Sigmoid colon (tissue), 6 donors: ENCODE measurements at regions not wholly inside any gene's neighbourhood (a gene's known extent, or its start where the extent isn't known, plus 50 kb on each side); places are given as distances from the start of the nearest gene placed in this dataset.
"Not testable (repeated sequence)": the region's sequence is repeated elsewhere in the genome, so short reads cannot be mapped to it uniquely, and the experiment has no call there.

Source experiments
- DNase-seq: peaks from one replicate; pipeline ENCODE4 v3.0.0-alpha.2; 2019
- H3K27ac ChIP-seq, 4 donors: fragments of 200-600 bp; sonication (generic); one replicate each; pipeline ENCODE4 v1.5.1; 2016 to 2019; ENCODE audit warnings: mild to moderate bottlenecking in 1 of 4
- H3K27me3 ChIP-seq, 3 donors: fragments of 200-600 bp; sonication (generic); one replicate each; pipeline ENCODE4 v1.5.1; 2019; ENCODE audit warnings: mild to moderate bottlenecking in 1 of 3
- H3K36me3 ChIP-seq, 4 donors: fragments of 200-600 bp; sonication (generic); one replicate each; pipeline ENCODE4 v1.5.1; 2016 to 2019
- H3K4me1 ChIP-seq, 4 donors: fragments of 200-600 bp; sonication (generic); one replicate each; pipeline ENCODE4 v1.5.1; 2017 to 2019
- H3K4me3 ChIP-seq, 4 donors: fragments of 200-600 bp; sonication (generic); one replicate each; pipeline ENCODE4 v1.5.1; 2017 to 2019; ENCODE audit warnings: mild to moderate bottlenecking in 2 of 4, moderate library complexity in 1 of 4
- H3K9me3 ChIP-seq, 4 donors: fragments of 200-600 bp in 3 of 4; sonication (generic) in 3 of 4; one replicate each; pipeline versions ENCODE4 v1.5.1 to v1.6.1; 2013 to 2019
- EP300 ChIP-seq, 4 donors: sonication (generic); formaldehyde crosslinking; IDR thresholded peaks; one replicate each; pipeline ENCODE4 v1.6.1; 2017; ENCODE audit warnings: antibody characterized with exemption in 4 of 4
- POLR2A ChIP-seq, 2 donors: fragments of 450-650 bp; IDR thresholded peaks; one replicate each; pipeline ENCODE4 v1.6.1; 2016; ENCODE audit warnings: antibody characterized with exemption in 2 of 2, mild to moderate bottlenecking in 2 of 2, moderate library complexity in 2 of 2
- POLR2AphosphoS5 ChIP-seq, 4 donors: sonication (generic); formaldehyde crosslinking; IDR thresholded peaks; one replicate each; pipeline ENCODE4 v1.6.1; 2017; ENCODE audit warnings: antibody characterized with exemption in 4 of 4
- WGBS, 2 donors: extraction: QIAGEN DNeasy Blood & Tissue Kit; methylation state at CpG; one replicate each; pipeline ENCODE4 v1.1.7; 2013; 5-methylcytosine and 5-hydroxymethylcytosine counted together
- intact Hi-C: fragments of 100-400 bp; cut with DNase I; formaldehyde crosslinking; loops from one replicate; pipeline ENCODE4 v1.15.1; 2023
- TF ChIP-seq, protein P1 (sequence below), 4 experiments: fragments of 450-650 bp in 3 of 4; fragments of 200-600 bp in 1 of 4; IDR thresholded peaks; one replicate each; pipeline ENCODE4 v1.5.1; 2016 to 2019; ENCODE audit warnings: antibody characterized with exemption in 4 of 4, mild to moderate bottlenecking in 3 of 4, moderate library complexity in 2 of 4
- donor health status: healthy with polysubstance abuse.
- donor health status: healthy.

DNA sequence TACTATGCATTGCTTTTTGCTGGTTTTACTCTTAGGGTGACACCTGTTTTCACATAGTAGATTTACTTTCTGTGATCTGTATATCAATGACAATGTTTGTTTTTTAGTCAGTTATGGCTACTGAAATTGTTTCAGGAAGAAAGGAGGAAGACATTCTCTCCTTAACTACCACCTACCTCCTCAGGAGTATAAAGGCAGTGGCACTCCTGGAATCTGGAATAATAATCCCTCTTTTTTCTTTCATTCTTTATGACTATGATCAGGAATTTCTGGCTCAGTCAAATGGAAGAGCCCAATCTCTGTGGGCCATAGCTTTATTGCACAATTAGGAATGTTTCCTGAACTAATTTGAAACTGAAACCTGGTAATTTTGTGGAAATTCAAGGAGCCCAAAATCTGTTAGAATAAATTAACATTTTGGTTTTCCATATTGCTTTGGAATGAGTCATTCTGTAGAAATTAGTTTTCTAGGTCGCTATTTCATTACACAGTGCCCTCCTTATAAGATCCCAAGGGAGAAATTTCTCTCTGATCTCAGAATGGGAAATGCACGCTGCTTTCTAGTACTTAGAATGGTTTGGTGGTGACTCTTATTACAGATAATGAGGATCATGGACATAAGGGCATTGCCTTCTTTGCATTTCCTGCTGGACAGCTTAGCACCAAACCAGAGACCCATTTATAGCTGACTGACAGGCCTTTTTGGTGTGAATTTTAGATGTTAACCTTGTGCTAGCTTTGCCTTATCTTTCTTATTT lies 95.3 kb upstream of the VLDLR start:
- Histone ChIP-seq H3K36me3 (no peaks in the 10 kb centered on the region), H3K4me1 (no peaks in the 10 kb centered on the region), H3K4me3 (no peak overlapping the region), H3K27me3 (no peaks in the 10 kb centered on the region), H3K9me3 (no peaks in the 10 kb centered on the region), H3K27ac (no peak overlapping the region)
- TF ChIP-seq POLR2AphosphoS5 (IDR thresholded peaks at IDR 0.05) (no peak), EP300 (IDR thresholded peaks at IDR 0.05) (no peak), POLR2A (IDR thresholded peaks at IDR 0.05) (no peak)
- TF ChIP-seq, protein P1, sequence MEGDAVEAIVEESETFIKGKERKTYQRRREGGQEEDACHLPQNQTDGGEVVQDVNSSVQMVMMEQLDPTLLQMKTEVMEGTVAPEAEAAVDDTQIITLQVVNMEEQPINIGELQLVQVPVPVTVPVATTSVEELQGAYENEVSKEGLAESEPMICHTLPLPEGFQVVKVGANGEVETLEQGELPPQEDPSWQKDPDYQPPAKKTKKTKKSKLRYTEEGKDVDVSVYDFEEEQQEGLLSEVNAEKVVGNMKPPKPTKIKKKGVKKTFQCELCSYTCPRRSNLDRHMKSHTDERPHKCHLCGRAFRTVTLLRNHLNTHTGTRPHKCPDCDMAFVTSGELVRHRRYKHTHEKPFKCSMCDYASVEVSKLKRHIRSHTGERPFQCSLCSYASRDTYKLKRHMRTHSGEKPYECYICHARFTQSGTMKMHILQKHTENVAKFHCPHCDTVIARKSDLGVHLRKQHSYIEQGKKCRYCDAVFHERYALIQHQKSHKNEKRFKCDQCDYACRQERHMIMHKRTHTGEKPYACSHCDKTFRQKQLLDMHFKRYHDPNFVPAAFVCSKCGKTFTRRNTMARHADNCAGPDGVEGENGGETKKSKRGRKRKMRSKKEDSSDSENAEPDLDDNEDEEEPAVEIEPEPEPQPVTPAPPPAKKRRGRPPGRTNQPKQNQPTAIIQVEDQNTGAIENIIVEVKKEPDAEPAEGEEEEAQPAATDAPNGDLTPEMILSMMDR (IDR thresholded peaks at IDR 0.05), result no peak
- 69 to 84% methylated on average over 2 of the region's 2 CpGs for WGBS, 2 donors
- DNase-seq, result no peak
- intact Hi-C loops, result no loop called here

DNA sequence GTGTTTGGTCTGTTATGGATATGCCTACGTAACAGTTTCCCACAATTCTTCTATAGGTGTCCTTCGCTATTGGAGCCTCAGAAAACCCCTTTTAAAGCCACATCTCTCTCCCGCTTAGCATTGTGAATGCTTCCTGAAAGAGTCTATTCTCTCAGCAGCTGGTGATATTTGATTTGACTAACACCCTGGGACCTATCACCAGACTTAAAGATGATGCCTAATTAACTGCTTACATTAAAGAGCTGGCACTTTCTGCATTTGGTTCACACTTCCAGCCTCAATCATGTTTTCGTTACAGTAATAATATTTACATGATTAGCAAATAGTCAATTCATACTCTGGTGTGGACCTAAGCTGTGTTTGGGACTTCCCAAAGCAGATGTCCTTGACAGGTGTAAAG lies 90.1 kb upstream of the VLDLR start:
- H3K4me3 ChIP-seq, result no peak overlapping the region
- intact Hi-C loops, result no loop called here
- DNase-seq, result no peak
- H3K9me3 ChIP-seq, result no peaks in the 10 kb centered on the region
- no peaks in the 10 kb centered on the region for H3K27me3 ChIP-seq
- no peak overlapping the region for H3K27ac ChIP-seq
- H3K4me1 ChIP-seq, result no peaks in the 10 kb centered on the region
- H3K36me3 ChIP-seq, result no peaks in the 10 kb centered on the region
- TF ChIP-seq POLR2A (IDR thresholded peaks at IDR 0.05) (no peak), POLR2AphosphoS5 (IDR thresholded peaks at IDR 0.05) (no peak), EP300 (IDR thresholded peaks at IDR 0.05) (no peak)
- TF ChIP-seq, protein P1 (IDR thresholded peaks at IDR 0.05), result no peak
- WGBS, 2 donors, result 91 to 93% methylated on average over 4 of the region's 4 CpGs

DNA sequence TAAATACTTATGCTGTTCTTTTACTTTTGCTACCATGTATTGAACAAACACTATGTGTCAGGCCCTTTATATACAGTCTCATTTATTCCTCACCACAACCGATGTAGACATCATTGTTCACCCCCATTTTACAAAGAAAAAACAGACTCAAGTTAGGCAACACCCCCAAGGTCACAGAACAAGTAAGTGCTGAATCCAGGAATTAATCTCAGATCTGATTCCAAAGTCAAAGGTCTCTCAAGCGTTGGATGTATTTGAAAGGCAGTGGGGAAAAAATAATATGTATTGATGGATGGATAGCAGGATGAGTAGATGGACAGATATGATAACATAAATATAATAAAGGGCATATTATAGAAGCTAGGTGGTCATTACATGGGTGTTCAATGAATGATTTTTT lies 85.1 kb upstream of the VLDLR start:
- WGBS, 2 donors, result 91 to 93% methylated on average over 2 of the region's 2 CpGs
- H3K27ac ChIP-seq, result no peak overlapping the region
- TF ChIP-seq EP300 (IDR thresholded peaks at IDR 0.05), result no peak
- TF ChIP-seq, protein P1 (IDR thresholded peaks at IDR 0.05), result no peak
- no peaks in the 10 kb centered on the region for H3K9me3 ChIP-seq
- H3K36me3 ChIP-seq, result no peaks in the 10 kb centered on the region
- DNase-seq, result no peak
- no peaks in the 10 kb centered on the region for H3K4me1 ChIP-seq
- H3K4me3 ChIP-seq, result no peak overlapping the region
- intact Hi-C loops, result no loop called here
- H3K27me3 ChIP-seq, result no peaks in the 10 kb centered on the region

DNA sequence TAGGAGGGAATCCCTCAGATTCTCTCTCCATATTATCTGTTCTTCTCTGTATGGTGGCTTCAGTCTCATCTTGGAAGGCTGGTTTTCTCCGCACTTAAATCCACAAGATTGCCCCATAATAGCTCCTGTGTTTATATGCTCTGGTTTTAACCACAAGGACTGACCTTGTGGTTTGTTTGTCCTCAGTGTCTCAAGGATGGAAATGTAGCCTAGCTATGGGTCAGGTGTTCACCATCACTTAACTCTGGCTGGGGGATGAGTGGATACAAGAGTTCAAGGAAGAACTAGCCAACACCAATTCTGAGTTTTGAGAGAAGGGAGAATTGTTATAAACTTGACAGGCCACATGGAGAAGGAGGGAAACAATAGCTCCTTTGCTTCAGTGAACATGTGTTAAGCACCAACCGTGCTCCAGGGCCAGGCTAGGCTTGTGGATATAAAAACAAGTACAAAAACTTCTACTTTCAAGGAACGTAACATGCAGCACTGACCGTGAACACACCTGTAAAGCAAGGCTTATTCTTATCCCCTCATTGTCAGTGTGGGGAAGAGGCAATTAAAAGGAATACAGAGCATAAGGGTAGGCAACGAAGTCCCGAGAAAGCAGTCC lies 75.6 kb upstream of the VLDLR start:
- no peak for TF ChIP-seq POLR2AphosphoS5 (IDR thresholded peaks at IDR 0.05)
- TF ChIP-seq, protein P1 (IDR thresholded peaks at IDR 0.05), result no peak
- TF ChIP-seq POLR2A (IDR thresholded peaks at IDR 0.05), result no peak
- no peak for TF ChIP-seq EP300 (IDR thresholded peaks at IDR 0.05)
- H3K4me1 ChIP-seq, result no peaks in the 10 kb centered on the region
- DNase-seq, result no peak
- 92 to 93% methylated on average over 6 of the region's 6 CpGs for WGBS, 2 donors
- no peaks in the 10 kb centered on the region for H3K36me3 ChIP-seq
- no peaks in the 10 kb centered on the region for H3K27me3 ChIP-seq
- H3K4me3 ChIP-seq, result no peak overlapping the region
- intact Hi-C loops, result loop anchor here (2.0 kb wide), 1 partner anchor 21 kb away; no protein-coding TSS in a partner anchor
- H3K27ac ChIP-seq, result no peak overlapping the region
- no peaks in the 10 kb centered on the region for H3K9me3 ChIP-seq

DNA sequence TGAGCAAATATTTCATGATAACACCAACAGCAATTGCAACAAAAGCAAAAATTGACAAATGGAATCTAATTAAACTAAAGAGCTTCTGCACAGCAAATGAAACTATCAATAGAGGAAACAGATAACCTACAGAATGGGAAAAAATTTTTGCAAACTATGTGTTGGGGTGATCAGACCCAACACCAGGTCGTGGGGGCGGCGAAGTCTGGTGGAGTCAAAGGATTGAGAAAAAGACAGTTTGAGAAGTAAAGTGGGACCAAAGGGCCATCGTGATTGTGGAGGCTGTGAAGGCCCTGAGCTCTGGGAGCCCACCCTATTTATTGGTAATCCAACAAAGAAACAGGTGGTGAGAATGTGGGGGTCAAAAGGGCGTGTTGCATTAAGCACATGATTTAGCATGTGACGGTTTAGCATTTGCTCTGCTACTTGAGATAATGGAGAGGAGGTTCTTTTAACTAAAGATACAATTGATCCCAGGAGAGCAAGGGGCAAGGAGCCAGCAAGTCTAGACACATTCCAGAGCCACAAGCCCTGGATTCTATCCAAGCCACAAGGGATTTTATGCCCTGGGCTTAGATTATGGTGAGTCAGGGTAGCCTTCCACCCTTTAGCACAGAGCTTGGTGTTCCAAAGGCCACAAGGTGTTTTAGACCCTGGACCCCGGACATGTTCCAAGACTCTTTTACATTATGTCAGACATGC lies 65.5 kb upstream of the VLDLR start:
- not testable (repeated sequence) for H3K36me3 ChIP-seq, DNase-seq, H3K9me3 ChIP-seq, H3K4me3 ChIP-seq, H3K27ac ChIP-seq, H3K27me3 ChIP-seq
- WGBS, 2 donors, result 92 to 93% methylated on average over 7 of the region's 7 CpGs
- intact Hi-C loops, result loop anchor here (5.0 kb wide), 1 partner anchor 66 kb away; the partner anchor contains the start of gene VLDLR
- peaks cover 0 to 21% (median 19%) of the 10 kb centered on the region in 4 donors for H3K4me1 ChIP-seq
